OCI-LY7 (cell line): ENCODE measurements at regions not wholly inside any gene's neighbourhood (a gene's known extent, or its start where the extent isn't known, plus 50 kb on each side); places are given as distances from the start of the nearest gene placed in this dataset.

Experiments
- BruUV-seq: library from RNA; stranded (reverse); fragments of 400-500 nt; replicated peaks from 2 replicates; lab custom pipeline; 2021; lab: Mats Ljungman, UMichigan
- CTCF ChIA-PET: fragments of 300-600 bp; sonication (Branson Sonifier 250); formaldehyde crosslinking; loops from one replicate; lab custom pipeline; 2022; ENCODE audit warnings: antibody characterized with exemption; ENCODE audit not compliant: unreplicated experiment; lab: Charles Lee
- POLR2A ChIA-PET: fragments of 300-600 bp; sonication (Branson Sonifier 250); formaldehyde crosslinking; loops from one replicate; lab custom pipeline; 2022; ENCODE audit warnings: antibody characterized with exemption; lab: Charles Lee
- DNase-seq: peaks from one replicate; pipeline ENCODE4 v3.0.0-alpha.2; 2015; ENCODE audit warnings: low spot score
- H2AFZ ChIP-seq: fragments of 200-600 bp; sonication (generic), shearing (Covaris generic); 2 replicates; pipeline ENCODE4 v1.6.1; 2014; ENCODE audit warnings: mild to moderate bottlenecking, antibody characterized with exemption, low read length, moderate library complexity
- H3K27ac ChIP-seq: fragments of 200-600 bp; sonication (generic); 2 replicates; pipeline ENCODE4 v1.5.1; 2014; ENCODE audit warnings: mixed run types, low read depth, mild to moderate bottlenecking, moderate library complexity, low read length, inconsistent platforms; ENCODE audit not compliant: poor library complexity, severe bottlenecking
- H3K36me3 ChIP-seq: fragments of 200-600 bp; sonication (generic); 2 replicates; pipeline ENCODE4 v1.6.1; 2014; ENCODE audit warnings: mild to moderate bottlenecking, antibody characterized with exemption, low read length, moderate library complexity, mixed read lengths; ENCODE audit not compliant: insufficient read depth
- H3K4me1 ChIP-seq: fragments of 200-600 bp; sonication (generic); 2 replicates; pipeline ENCODE4 v1.5.1; 2014; ENCODE audit warnings: mild to moderate bottlenecking, low read length; ENCODE audit not compliant: insufficient read depth, poor library complexity, severe bottlenecking
- H3K4me2 ChIP-seq: fragments of 200-600 bp; sonication (generic); 2 replicates; pipeline ENCODE4 v1.6.1; 2014; ENCODE audit warnings: mild to moderate bottlenecking, low read length
- H3K4me3 ChIP-seq: fragments of 200-600 bp; sonication (generic); 2 replicates; pipeline ENCODE4 v1.5.1; 2014; ENCODE audit warnings: mild to moderate bottlenecking, low read depth, low read length; ENCODE audit not compliant: poor library complexity, severe bottlenecking
- H3K79me2 ChIP-seq: fragments of 200-600 bp; sonication (generic); 2 replicates; pipeline ENCODE4 v1.6.1; 2016; ENCODE audit warnings: low read depth, mild to moderate bottlenecking, low read length, moderate library complexity, mixed read lengths; ENCODE audit not compliant: insufficient read depth
- H3K9me2 ChIP-seq: fragments of 200-600 bp; sonication (generic); 2 replicates; pipeline ENCODE4 v1.6.1; 2016; ENCODE audit warnings: mild to moderate bottlenecking, low read length, mixed read lengths; ENCODE audit not compliant: insufficient read depth
- H3K9me3 ChIP-seq: fragments of 200-600 bp; sonication (generic); 2 replicates; pipeline ENCODE4 v1.6.1; 2014; ENCODE audit warnings: mild to moderate bottlenecking, mixed run types, low read length, mixed read lengths
- H4K20me1 ChIP-seq: fragments of 200-600 bp; sonication (generic); 2 replicates; pipeline ENCODE4 v1.6.1; 2014; ENCODE audit warnings: mild to moderate bottlenecking, antibody characterized with exemption, low read length, moderate library complexity, mixed read lengths; ENCODE audit not compliant: insufficient read depth
- CTCF ChIP-seq: fragments of 200-600 bp; sonication (generic); conservative IDR thresholded peaks from 2 replicates; pipeline ENCODE4 v1.5.1; 2014; ENCODE audit warnings: mild to moderate bottlenecking, antibody characterized with exemption, low read length, moderate library complexity, mixed read lengths
- EZH2phosphoT487 ChIP-seq: fragments of 200-600 bp; sonication (generic); IDR thresholded peaks from 2 replicates; pipeline ENCODE4 v1.6.1; 2018; ENCODE audit warnings: low read depth, borderline replicate concordance, mild to moderate bottlenecking, mixed run types, antibody characterized with exemption, low read length, moderate library complexity, mixed read lengths
- intact Hi-C: fragments of 100-400 bp; cut with micrococcal nuclease; formaldehyde crosslinking; loops from one replicate; pipeline ENCODE4 v1.10.0; 2022; ENCODE audit not compliant: unreplicated experiment

- ChIA-PET CTCF (no interaction called here), POLR2A (interaction anchor here (0.5 to 0.8 kb wide), 2 partner anchors 8 to 9 kb away, joined by 3 to 5 read pairs; no protein-coding TSS in a partner anchor)
- no TSS peak for BruUV-seq
- TF ChIP-seq EZH2phosphoT487 (no peak), CTCF (no peak)
- intact Hi-C loops = no loop called here
- no peak overlapping the region for H2AFZ ChIP-seq
- no peaks in the 10 kb centered on the region for H3K79me2 ChIP-seq
- DNase-seq = no peak
- H3K4me1 ChIP-seq = no peaks in the 10 kb centered on the region
- H4K20me1 ChIP-seq = no peaks in the 10 kb centered on the region
- no peak overlapping the region for H3K27ac ChIP-seq
- H3K4me2 ChIP-seq = no peak overlapping the region
- H3K9me3 ChIP-seq = no peaks in the 10 kb centered on the region
- H3K36me3 ChIP-seq = no peaks in the 10 kb centered on the region
- H3K4me3 ChIP-seq = no peak overlapping the region
- H3K9me2 ChIP-seq = no peaks in the 10 kb centered on the region
These were observed 171.3 kb downstream of the SNCA start for GRCh38 chr4:89665662-89666061.

GRCh38 chr4:89664521-89664920, 172.4 kb downstream of the SNCA start:
- Histone ChIP-seq H3K4me3 (no peak overlapping the region), H4K20me1 (no peaks in the 10 kb centered on the region), H3K9me3 (no peaks in the 10 kb centered on the region), H3K36me3 (no peaks in the 10 kb centered on the region), H3K27ac (no peak overlapping the region), H2AFZ (no peak overlapping the region), H3K79me2 (no peaks in the 10 kb centered on the region), H3K4me2 (no peak overlapping the region), H3K4me1 (no peaks in the 10 kb centered on the region), H3K9me2 (no peaks in the 10 kb centered on the region)
- ChIA-PET CTCF (no interaction called here), POLR2A (no interaction called here)
- DNase-seq = no peak
- intact Hi-C loops = no loop called here
- TF ChIP-seq EZH2phosphoT487 (no peak), CTCF (no peak)
- no TSS peak for BruUV-seq

GRCh38 chr4:89661173-89661899, 175.6 kb downstream of the SNCA start:
- Histone ChIP-seq H3K4me1 (peaks cover 4% of the 10 kb centered on the region), H3K4me3 (no peak overlapping the region), H3K36me3 (no peaks in the 10 kb centered on the region), H4K20me1 (no peaks in the 10 kb centered on the region), H3K9me3 (no peaks in the 10 kb centered on the region), H3K79me2 (no peaks in the 10 kb centered on the region), H3K4me2 (no peak overlapping the region), H3K27ac (no peak overlapping the region), H3K9me2 (no peaks in the 10 kb centered on the region), H2AFZ (no peak overlapping the region)
- ChIA-PET CTCF (no interaction called here), POLR2A (interaction anchor here (0.7 kb wide), 1 partner anchor 17 kb away, joined by 3 read pairs; no protein-coding TSS in a partner anchor)
- BruUV-seq = no TSS peak
- intact Hi-C loops = no loop called here
- DNase-seq = no peak
- TF ChIP-seq EZH2phosphoT487 (no peak), CTCF (no peak)
